VCaP (cell line): ENCODE measurements at regions not wholly inside any gene's neighbourhood (a gene's known extent, or its start where the extent isn't known, plus 50 kb on each side); places are given as distances from the start of the nearest gene placed in this dataset.
"Not testable (repeated sequence)": the region's sequence is repeated elsewhere in the genome, so short reads cannot be mapped to it uniquely, and the experiment has no call there.

Source experiments
- H3K27ac ChIP-seq: fragments of 450-650 bp; 2 replicates; pipeline ENCODE4 v1.5.1; 2017
- CTCF ChIP-seq: fragments of 450-650 bp; conservative IDR thresholded peaks from 2 replicates; pipeline ENCODE4 v1.5.1; 2017; ENCODE audit warnings: mild to moderate bottlenecking, moderate library complexity

- TF ChIP-seq CTCF, result no peak
- no peak overlapping the region for H3K27ac ChIP-seq
Observed at GRCh38 chr2:194539425-194539824, 1117.6 kb upstream of the SLC39A10 start.

- no peak for TF ChIP-seq CTCF
- no peak overlapping the region for H3K27ac ChIP-seq
Observed at GRCh38 chr2:194526121-194526520, 1130.9 kb upstream of the SLC39A10 start.

- TF ChIP-seq CTCF, result no peak
- H3K27ac ChIP-seq, result no peak overlapping the region
Observed at GRCh38 chr2:194514281-194514680, 1142.7 kb upstream of the SLC39A10 start.

- not testable (repeated sequence) for H3K27ac ChIP-seq
Observed at GRCh38 chr2:194511070-194511469, 1146.0 kb upstream of the SLC39A10 start.

- not testable (repeated sequence) for H3K27ac ChIP-seq
Observed at GRCh38 chr2:194504876-194505275, 1152.2 kb upstream of the SLC39A10 start.

- TF ChIP-seq CTCF, result no peak
- no peak overlapping the region for H3K27ac ChIP-seq
Observed at GRCh38 chr2:194495046-194495445, 1162.0 kb upstream of the SLC39A10 start.

- H3K27ac ChIP-seq, result no peak overlapping the region
- no peak for TF ChIP-seq CTCF
Observed at GRCh38 chr2:194494401-194494800, 1162.6 kb upstream of the SLC39A10 start.

GRCh38 chr2:194491409-194492115 lies 1165.5 kb upstream of the SLC39A10 start:
- TF ChIP-seq CTCF, result no peak
- no peak overlapping the region for H3K27ac ChIP-seq

GRCh38 chr2:194486326-194486725 lies 1170.7 kb upstream of the SLC39A10 start:
- TF ChIP-seq CTCF, result no peak
- no peak overlapping the region for H3K27ac ChIP-seq
